Prostate gland (tissue), 2 donors: ENCODE measurements at regions not wholly inside any gene's neighbourhood (a gene's known extent, or its start where the extent isn't known, plus 50 kb on each side); places are given as distances from the start of the nearest gene placed in this dataset.

Experiments used
- CTCF ChIP-seq, 4 experiments: fragments of 200-600 bp in 2 of 4; fragments of 450-650 bp in 2 of 4; sonication (generic) in 2 of 4; IDR thresholded peaks; 1 replicate in 3 of 4; 2 replicates in 1 of 4; pipeline ENCODE4 v1.5.1; 2016 to 2019; ENCODE audit warnings: antibody characterized with exemption in 4 of 4, mild to moderate bottlenecking in 2 of 4, moderate library complexity in 2 of 4
- POLR2A ChIP-seq: fragments of 450-650 bp; IDR thresholded peaks from one replicate; pipeline ENCODE4 v1.6.1; 2016; ENCODE audit warnings: antibody characterized with exemption, mild to moderate bottlenecking
- POLR2AphosphoS5 ChIP-seq: sonication (generic); formaldehyde crosslinking; IDR thresholded peaks from one replicate; pipeline ENCODE4 v1.6.1; 2017; ENCODE audit warnings: antibody characterized with exemption

- no peak for TF ChIP-seq POLR2AphosphoS5
- no peak for TF ChIP-seq CTCF (IDR thresholded peaks at IDR 0.05)
- TF ChIP-seq POLR2A: no peak
Observed at GRCh38 chr13:55516610-55517009, 1624.1 kb upstream of the PRR20A start.
